Skeletal muscle tissue (tissue), 3 donors: ENCODE measurements at regions not wholly inside any gene's neighbourhood (a gene's known extent, or its start where the extent isn't known, plus 50 kb on each side); places are given as distances from the start of the nearest gene placed in this dataset.

ENCODE experiments used
- H3K27ac ChIP-seq: one replicate; pipeline ENCODE4 v1.7.0; 2013; ENCODE audit warnings: mild to moderate bottlenecking, low read depth, low read length, inconsistent platforms
- H3K27me3 ChIP-seq, 3 donors: one replicate each; pipeline ENCODE4 v1.7.0; 2013; ENCODE audit warnings: low read length in 3 of 3; ENCODE audit not compliant: control insufficient read depth in 3 of 3, insufficient read depth in 3 of 3
- H3K36me3 ChIP-seq, 3 donors: one replicate each; pipeline ENCODE4 v1.7.0; 2013; ENCODE audit warnings: low read length in 3 of 3; ENCODE audit not compliant: control insufficient read depth in 3 of 3, insufficient read depth in 3 of 3
- H3K4me1 ChIP-seq, 3 donors: one replicate each; pipeline ENCODE4 v1.7.0; 2013; ENCODE audit warnings: low read length in 3 of 3, mild to moderate bottlenecking in 3 of 3; ENCODE audit not compliant: control insufficient read depth in 3 of 3, insufficient read depth in 3 of 3
- H3K4me3 ChIP-seq, 3 donors: one replicate each; pipeline ENCODE4 v1.7.0; 2013; ENCODE audit warnings: low read length in 3 of 3
- H3K9ac ChIP-seq, 3 donors: one replicate each; pipeline ENCODE4 v1.7.0; 2013; ENCODE audit warnings: low read length in 3 of 3, mild to moderate bottlenecking in 3 of 3, moderate library complexity in 2 of 3, low read depth in 1 of 3
- H3K9me3 ChIP-seq, 3 donors: one replicate each; pipeline ENCODE4 v1.7.0; 2013; ENCODE audit warnings: low read length in 3 of 3; ENCODE audit not compliant: control insufficient read depth in 3 of 3
- donor health status: Osteomylitis.

- Histone ChIP-seq H3K4me3 (no peak overlapping the region), H3K9ac (no peak overlapping the region), H3K36me3 (no peaks in the 10 kb centered on the region), H3K4me1 (peaks cover 0 to 4% (median 3%) of the 10 kb centered on the region in 3 donors), H3K27ac (no peak overlapping the region), H3K9me3 (no peaks in the 10 kb centered on the region), H3K27me3 (no peaks in the 10 kb centered on the region)
These were observed 159.8 kb upstream of the ARID1B start for GRCh38 chr6:156617376-156617775.

GRCh38 chr6:156616495-156616894 is 160.7 kb upstream of the ARID1B start:
- Histone ChIP-seq H3K9ac (no peak overlapping the region), H3K27ac (no peak overlapping the region), H3K4me3 (no peak overlapping the region), H3K9me3 (peaks cover 0 to 5% (median 0%) of the 10 kb centered on the region in 3 donors), H3K4me1 (peaks cover 0 to 4% (median 3%) of the 10 kb centered on the region in 3 donors), H3K27me3 (no peaks in the 10 kb centered on the region), H3K36me3 (no peaks in the 10 kb centered on the region)

- Histone ChIP-seq H3K27me3 (no peaks in the 10 kb centered on the region), H3K9ac (no peak overlapping the region), H3K27ac (no peak overlapping the region), H3K9me3 (peaks cover 0 to 5% (median 0%) of the 10 kb centered on the region in 3 donors), H3K4me3 (no peak overlapping the region), H3K4me1 (peaks cover 0 to 4% (median 3%) of the 10 kb centered on the region in 3 donors), H3K36me3 (no peaks in the 10 kb centered on the region)
These were observed 163.2 kb upstream of the ARID1B start for GRCh38 chr6:156613996-156614395.

GRCh38 chr6:156612361-156612760 is 164.8 kb upstream of the ARID1B start:
- Histone ChIP-seq H3K9ac (no peak overlapping the region), H3K27me3 (no peaks in the 10 kb centered on the region), H3K36me3 (no peaks in the 10 kb centered on the region)

GRCh38 chr6:156602066-156602385 is 175.2 kb upstream of the ARID1B start:
- Histone ChIP-seq H3K27me3 (no peaks in the 10 kb centered on the region), H3K9ac (no peak overlapping the region), H3K9me3 (no peaks in the 10 kb centered on the region), H3K4me3 (no peak overlapping the region), H3K27ac (no peak overlapping the region), H3K36me3 (no peaks in the 10 kb centered on the region), H3K4me1 (no peaks in the 10 kb centered on the region)

More at GRCh38 chr6:156612361-156612760, 164.8 kb upstream of the ARID1B start:
- Histone ChIP-seq H3K9me3 (peaks cover 0 to 5% (median 0%) of the 10 kb centered on the region in 3 donors), H3K27ac (no peak overlapping the region), H3K4me3 (no peak overlapping the region), H3K4me1 (no peaks in the 10 kb centered on the region)

- Histone ChIP-seq H3K4me1 (no peaks in the 10 kb centered on the region), H3K36me3 (no peaks in the 10 kb centered on the region), H3K9me3 (no peaks in the 10 kb centered on the region), H3K9ac (no peak overlapping the region), H3K27me3 (no peaks in the 10 kb centered on the region), H3K27ac (no peak overlapping the region), H3K4me3 (no peak overlapping the region)
These were observed 175.8 kb upstream of the ARID1B start for GRCh38 chr6:156601152-156602065.

- Histone ChIP-seq H3K36me3 (no peaks in the 10 kb centered on the region), H3K9ac (no peak overlapping the region), H3K4me3 (no peak overlapping the region), H3K27me3 (no peaks in the 10 kb centered on the region), H3K9me3 (no peaks in the 10 kb centered on the region), H3K4me1 (no peaks in the 10 kb centered on the region), H3K27ac (no peak overlapping the region)
These were observed 176.5 kb upstream of the ARID1B start for GRCh38 chr6:156600678-156601077.

GRCh38 chr6:156599978-156600590 is 177.1 kb upstream of the ARID1B start:
- Histone ChIP-seq H3K27ac (peak overlapping the region; percentile 42), H3K9ac (no peak overlapping the region)

GRCh38 chr6:156599366-156599765 is 177.8 kb upstream of the ARID1B start:
- no peak overlapping the region for H3K9ac ChIP-seq
- H3K4me1 ChIP-seq: no peaks in the 10 kb centered on the region
- H3K27me3 ChIP-seq: no peaks in the 10 kb centered on the region
- no peaks in the 10 kb centered on the region for H3K36me3 ChIP-seq
- H3K27ac ChIP-seq: no peak overlapping the region
- H3K4me3 ChIP-seq: no peak overlapping the region
- no peaks in the 10 kb centered on the region for H3K9me3 ChIP-seq

More at GRCh38 chr6:156599978-156600590, 177.1 kb upstream of the ARID1B start:
- no peaks in the 10 kb centered on the region for H3K9me3 ChIP-seq
- H3K4me3 ChIP-seq: no peak overlapping the region
- H3K4me1 ChIP-seq: no peaks in the 10 kb centered on the region
- no peaks in the 10 kb centered on the region for H3K36me3 ChIP-seq
- no peaks in the 10 kb centered on the region for H3K27me3 ChIP-seq

- Histone ChIP-seq H3K27me3 (no peaks in the 10 kb centered on the region), H3K4me1 (no peaks in the 10 kb centered on the region), H3K9ac (no peak overlapping the region), H3K27ac (no peak overlapping the region), H3K9me3 (no peaks in the 10 kb centered on the region), H3K4me3 (no peak overlapping the region), H3K36me3 (no peaks in the 10 kb centered on the region)
These were observed 178.4 kb upstream of the ARID1B start for GRCh38 chr6:156598855-156599180.
